Natural killer cell treated with Interleukin-12 subunit alpha and Interleukin-12 subunit beta and Interleukin-15 and Interleukin-18, amount 100 ng/mL, for 72 hours (primary cell): ENCODE measurements at regions not wholly inside any gene's neighbourhood (a gene's known extent, or its start where the extent isn't known, plus 50 kb on each side); places are given as distances from the start of the nearest gene placed in this dataset.

Experiments used
- ATAC-seq, 2 donors: fragments of 150-1000 bp; cut with Tn5 transposase in 1 of 2; sonication (Bioruptor Pico), chemical (Tn5 transposase) in 1 of 2; 2 replicates each; pipeline ENCODE4 v1.10.0; 2021
- DNase-seq: peaks from one replicate; pipeline ENCODE4 v3.0.0; 2022; ENCODE audit warnings: low spot score
- H3K27ac Mint-ChIP-seq, 2 donors: 1 replicate in 1 of 2; 2 replicates in 1 of 2; pipeline ENCODE4 v1.8.0; 2022; ENCODE audit warnings: mixed read lengths in 2 of 2, mild to moderate bottlenecking in 1 of 2, moderate library complexity in 1 of 2
- H3K27me3 Mint-ChIP-seq, 2 donors: 1 replicate in 1 of 2; 2 replicates in 1 of 2; pipeline ENCODE4 v1.8.0; 2022; ENCODE audit warnings: mixed read lengths in 2 of 2
- H3K36me3 Mint-ChIP-seq: one replicate; pipeline ENCODE4 v1.8.0; 2022; ENCODE audit warnings: mixed read lengths
- H3K4me1 Mint-ChIP-seq, 2 donors: 1 replicate in 1 of 2; 2 replicates in 1 of 2; pipeline ENCODE4 v1.8.0; 2022; ENCODE audit warnings: low read depth in 2 of 2, mixed read lengths in 2 of 2, mild to moderate bottlenecking in 1 of 2
- H3K4me3 Mint-ChIP-seq: one replicate; pipeline ENCODE4 v1.8.0; 2022; ENCODE audit warnings: mixed read lengths
- H3K9me3 Mint-ChIP-seq: 2 replicates; pipeline ENCODE4 v1.8.0; 2022; ENCODE audit warnings: mixed read lengths

DNA sequence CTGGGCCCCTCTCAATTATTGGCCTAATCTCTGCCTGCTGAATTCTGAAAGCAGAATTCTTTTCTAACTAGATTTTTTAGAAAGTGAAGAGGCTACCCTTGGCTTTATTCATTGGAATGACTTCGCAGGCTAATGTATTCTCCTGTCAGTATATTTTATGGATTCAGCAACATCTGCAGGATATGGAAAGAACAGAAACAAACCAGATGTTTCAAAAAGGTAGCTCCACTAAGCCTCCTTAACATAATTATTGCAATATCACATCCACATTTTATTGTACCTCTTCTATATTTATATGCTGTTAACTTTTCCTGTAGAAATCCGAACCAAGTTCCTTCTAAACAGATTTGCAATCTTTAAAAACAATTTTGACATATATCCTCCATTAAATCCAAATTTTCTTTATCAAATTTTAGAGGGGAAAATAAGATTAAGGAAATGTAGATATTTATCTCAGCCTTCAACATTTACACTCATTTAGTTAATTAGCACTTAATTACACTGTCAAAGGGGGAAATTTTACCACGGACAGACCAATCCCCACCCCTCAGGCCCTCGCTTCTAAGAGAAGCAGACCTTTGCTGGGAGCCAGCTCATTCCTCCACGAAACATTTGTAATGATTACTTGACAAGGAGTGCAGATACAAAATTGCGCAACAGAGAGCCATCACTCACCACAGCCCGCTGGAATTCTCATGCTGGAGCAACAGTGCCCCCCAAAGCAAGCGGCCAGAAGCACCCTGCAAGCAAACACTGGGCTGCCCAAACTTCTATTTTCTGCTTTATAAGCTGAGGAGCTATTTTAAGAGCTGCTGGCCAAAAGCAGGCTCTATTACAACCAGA is 253.4 kb downstream of the ETAA1 start:
- Mint-ChIP-seq H3K9me3 (no peaks in the 10 kb centered on the region), H3K4me3 (no peak overlapping the region), H3K4me1 (peaks cover 9 to 22% of the 10 kb centered on the region in 2 donors), H3K27ac (peak overlapping the region in 1 of 2 donors; percentile 18), H3K27me3 (no peaks in the 10 kb centered on the region), H3K36me3 (no peaks in the 10 kb centered on the region)
- peak; percentile 68 for DNase-seq
- ATAC-seq = peak in 1 of 2 donors; percentile 73

DNA sequence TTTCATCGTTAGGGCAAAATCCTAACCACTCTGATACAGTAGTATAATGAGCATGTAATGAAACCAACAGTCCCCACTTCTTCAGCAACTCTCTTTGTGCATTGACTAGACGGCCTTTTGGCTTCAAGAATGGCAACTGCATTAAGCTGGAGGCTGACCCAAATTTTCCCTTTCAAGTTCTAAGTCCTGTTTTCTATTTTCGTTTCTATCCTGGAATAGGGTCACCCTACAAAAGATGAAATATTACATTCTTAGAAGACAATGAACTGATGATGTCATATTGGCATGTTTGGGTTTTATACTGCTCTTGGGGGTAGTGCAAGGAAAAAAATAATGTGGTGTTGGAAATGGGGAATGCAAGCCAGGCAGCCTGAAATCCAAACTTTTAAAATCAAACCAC is 254.4 kb downstream of the ETAA1 start:
- DNase-seq = no peak
- H3K36me3 Mint-ChIP-seq = no peaks in the 10 kb centered on the region
- H3K4me3 Mint-ChIP-seq = no peak overlapping the region

GRCh38 chr2:67652679-67653078 is 255.5 kb downstream of the ETAA1 start:
- Mint-ChIP-seq H3K4me1 (peaks cover 9 to 18% of the 10 kb centered on the region in 2 donors), H3K36me3 (no peaks in the 10 kb centered on the region), H3K27me3 (no peaks in the 10 kb centered on the region), H3K9me3 (no peaks in the 10 kb centered on the region), H3K27ac (no peak overlapping the region), H3K4me3 (no peak overlapping the region)
- no peak for ATAC-seq
- DNase-seq = no peak

More for the DNA sequence above, 254.4 kb downstream of the ETAA1 start:
- Mint-ChIP-seq H3K4me1 (peaks cover 9 to 18% of the 10 kb centered on the region in 2 donors), H3K27ac (no peak overlapping the region), H3K27me3 (no peaks in the 10 kb centered on the region), H3K9me3 (no peaks in the 10 kb centered on the region)
- ATAC-seq = no peak

- no peaks in the 10 kb centered on the region for H3K9me3 Mint-ChIP-seq
- no peak for DNase-seq
- H3K4me3 Mint-ChIP-seq = no peak overlapping the region
- no peaks in the 10 kb centered on the region for H3K36me3 Mint-ChIP-seq
- no peak for ATAC-seq
- peaks cover 0 to 12% of the 10 kb centered on the region in 2 donors for H3K4me1 Mint-ChIP-seq
- H3K27me3 Mint-ChIP-seq = peaks cover 0 to 3% of the 10 kb centered on the region in 2 donors
- H3K27ac Mint-ChIP-seq = no peak overlapping the region
Measured at GRCh38 chr2:67656875-67657274, 259.7 kb downstream of the ETAA1 start.

DNA sequence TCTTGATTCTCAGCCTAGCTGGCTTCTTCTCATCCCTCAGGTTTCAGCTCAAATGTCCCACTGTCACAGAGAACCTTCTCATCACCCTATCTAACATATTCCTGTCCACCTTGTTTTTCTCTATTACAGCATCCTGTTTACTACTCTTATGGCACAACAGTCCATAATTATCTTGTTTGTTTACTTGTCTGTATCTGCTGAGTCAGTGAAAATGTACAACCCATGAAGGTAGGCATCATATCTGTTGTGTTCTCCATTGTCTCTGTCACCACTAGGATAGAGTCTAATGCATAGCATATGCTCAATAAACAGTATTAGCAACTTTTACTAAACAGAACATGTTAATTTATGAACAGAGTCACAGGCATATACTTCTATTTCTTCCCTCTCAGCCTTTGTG is 261.7 kb downstream of the ETAA1 start:
- peaks cover 0 to 3% of the 10 kb centered on the region in 2 donors for H3K27me3 Mint-ChIP-seq
- ATAC-seq (no peak), DNase-seq (no peak)
- H3K9me3 Mint-ChIP-seq = no peaks in the 10 kb centered on the region
- H3K27ac Mint-ChIP-seq = no peak overlapping the region
- no peak overlapping the region for H3K4me3 Mint-ChIP-seq
- no peaks in the 10 kb centered on the region for H3K36me3 Mint-ChIP-seq
- H3K4me1 Mint-ChIP-seq = peaks cover 0 to 1% of the 10 kb centered on the region in 2 donors

- ATAC-seq (no peak), DNase-seq (no peak)
- Mint-ChIP-seq H3K36me3 (no peaks in the 10 kb centered on the region), H3K4me1 (no peaks in the 10 kb centered on the region), H3K27ac (no peak overlapping the region), H3K4me3 (no peak overlapping the region), H3K9me3 (no peaks in the 10 kb centered on the region), H3K27me3 (peaks cover 0 to 3% of the 10 kb centered on the region in 2 donors)
Measured at GRCh38 chr2:67660015-67660602, 263.0 kb downstream of the ETAA1 start.

- Mint-ChIP-seq H3K27ac (no peak overlapping the region), H3K4me3 (no peak overlapping the region), H3K27me3 (peaks cover 0 to 3% of the 10 kb centered on the region in 2 donors), H3K36me3 (no peaks in the 10 kb centered on the region), H3K9me3 (no peaks in the 10 kb centered on the region), H3K4me1 (no peaks in the 10 kb centered on the region)
- DNase-seq (no peak), ATAC-seq (no peak)
Measured at GRCh38 chr2:67660871-67661270, 263.7 kb downstream of the ETAA1 start.

DNA sequence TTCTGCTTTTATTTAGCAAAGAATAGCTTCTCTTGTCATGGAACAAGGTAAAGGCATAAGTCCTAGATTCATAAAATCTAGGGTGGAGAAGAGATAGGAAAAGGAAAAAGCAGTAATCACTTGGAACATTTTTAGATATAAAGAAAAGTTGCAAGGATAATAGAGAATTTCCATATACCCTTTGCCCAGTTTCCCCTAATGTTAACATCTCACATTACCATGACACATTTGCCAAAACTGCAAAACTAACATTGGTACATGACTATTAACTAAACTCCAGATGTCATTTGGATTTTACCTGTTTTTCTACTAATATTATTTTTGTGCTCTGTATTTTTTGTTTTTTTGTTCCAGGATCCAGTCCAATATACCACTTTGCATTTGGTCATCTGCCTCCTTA is 265.1 kb downstream of the ETAA1 start:
- DNase-seq (no peak), ATAC-seq (no peak)
- Mint-ChIP-seq H3K36me3 (no peaks in the 10 kb centered on the region), H3K4me3 (no peak overlapping the region), H3K27me3 (peaks cover 0 to 3% of the 10 kb centered on the region in 2 donors), H3K9me3 (no peaks in the 10 kb centered on the region), H3K4me1 (no peaks in the 10 kb centered on the region), H3K27ac (no peak overlapping the region)

DNA sequence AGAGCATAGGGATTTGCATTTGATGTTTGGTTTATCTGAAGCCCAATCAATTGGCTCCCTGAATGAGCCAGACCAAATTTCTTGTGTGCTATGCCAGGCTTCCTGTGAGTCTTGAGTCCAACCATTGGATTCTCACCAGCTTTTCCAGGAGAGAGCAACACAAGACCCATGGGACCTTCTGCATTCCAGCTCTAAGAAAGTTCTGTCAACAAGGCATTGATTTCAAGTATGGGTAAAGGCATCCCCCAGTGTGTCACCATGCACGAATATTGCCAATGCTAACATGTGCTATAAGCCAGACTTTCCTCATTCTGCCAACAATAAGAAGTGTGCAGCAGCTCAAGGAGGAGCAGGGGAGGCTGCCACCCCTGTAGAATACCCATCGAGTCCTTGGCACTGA is 266.6 kb downstream of the ETAA1 start:
- H3K9me3 Mint-ChIP-seq = no peaks in the 10 kb centered on the region
- H3K4me3 Mint-ChIP-seq = no peak overlapping the region
- H3K4me1 Mint-ChIP-seq = no peaks in the 10 kb centered on the region
- H3K36me3 Mint-ChIP-seq = no peaks in the 10 kb centered on the region
- no peak for ATAC-seq
- H3K27ac Mint-ChIP-seq = no peak overlapping the region
- DNase-seq = no peak
- H3K27me3 Mint-ChIP-seq = peaks cover 0 to 3% of the 10 kb centered on the region in 2 donors

DNA sequence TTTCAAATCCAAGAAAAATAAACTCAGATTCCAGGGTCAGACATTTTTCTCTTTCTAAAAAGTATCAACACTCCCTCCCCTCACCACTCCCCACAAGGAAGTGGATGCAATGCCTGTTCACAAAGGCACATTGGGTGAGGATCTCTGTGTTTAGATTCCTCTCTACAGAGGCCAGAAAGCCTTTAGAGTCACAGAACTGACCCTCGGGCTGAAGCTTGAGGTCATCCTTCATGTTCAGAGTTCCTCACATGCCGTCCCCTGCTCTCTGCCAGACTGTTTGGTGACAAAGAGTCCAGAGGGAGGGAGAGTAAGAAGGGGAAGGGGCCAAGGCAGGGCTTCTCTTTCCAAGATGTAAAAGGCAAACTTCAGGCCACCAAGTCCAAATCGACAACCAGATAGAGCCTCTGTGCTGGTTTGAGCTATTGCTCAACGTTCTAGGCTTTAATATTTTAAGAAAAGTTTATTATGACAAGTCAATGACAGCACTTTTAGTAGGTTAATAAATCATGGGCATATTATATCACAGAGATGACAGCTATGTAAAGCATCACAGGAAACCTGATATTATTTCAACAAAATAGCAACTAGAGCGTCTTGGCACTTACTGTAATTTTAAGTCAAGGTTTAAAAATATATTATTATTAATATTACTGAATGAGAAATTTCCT is 269.4 kb downstream of the ETAA1 start:
- DNase-seq (no peak), ATAC-seq (no peak)
- Mint-ChIP-seq H3K4me3 (no peak overlapping the region), H3K27me3 (no peaks in the 10 kb centered on the region), H3K36me3 (no peaks in the 10 kb centered on the region), H3K27ac (no peak overlapping the region), H3K9me3 (no peaks in the 10 kb centered on the region), H3K4me1 (no peaks in the 10 kb centered on the region)

GRCh38 chr2:67667054-67667908 is 270.1 kb downstream of the ETAA1 start:
- Mint-ChIP-seq H3K9me3 (no peaks in the 10 kb centered on the region), H3K4me1 (no peaks in the 10 kb centered on the region), H3K4me3 (no peak overlapping the region), H3K36me3 (no peaks in the 10 kb centered on the region), H3K27ac (no peak overlapping the region), H3K27me3 (no peaks in the 10 kb centered on the region)
- DNase-seq (no peak), ATAC-seq (no peak)

DNA sequence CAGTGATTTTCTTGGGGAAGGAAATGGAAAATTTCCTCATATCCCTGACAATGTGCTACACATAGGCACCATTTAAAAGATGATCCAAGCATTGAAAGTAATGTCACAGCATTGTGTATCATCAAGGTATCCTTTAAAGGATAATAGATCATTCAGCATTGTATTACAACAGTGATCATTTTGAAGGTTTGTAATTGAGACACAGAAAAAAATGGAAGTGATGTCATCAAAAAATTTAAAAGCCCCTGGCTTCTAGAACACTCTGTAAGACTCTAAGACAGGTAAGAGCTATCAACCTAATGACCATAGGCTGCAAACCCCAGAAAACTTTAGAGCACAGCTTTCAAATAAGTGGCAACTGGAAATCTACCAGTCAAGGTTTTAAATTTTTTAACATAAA is 271.4 kb downstream of the ETAA1 start:
- no peak overlapping the region for H3K27ac Mint-ChIP-seq

GRCh38 chr2:67669168-67669567 is 272.0 kb downstream of the ETAA1 start:
- Mint-ChIP-seq H3K27me3 (no peaks in the 10 kb centered on the region), H3K4me1 (no peaks in the 10 kb centered on the region), H3K36me3 (no peaks in the 10 kb centered on the region), H3K27ac (no peak overlapping the region), H3K4me3 (no peak overlapping the region), H3K9me3 (no peaks in the 10 kb centered on the region)
- ATAC-seq = no peak
- no peak for DNase-seq

More for the DNA sequence above, 271.4 kb downstream of the ETAA1 start:
- Mint-ChIP-seq H3K27me3 (no peaks in the 10 kb centered on the region), H3K36me3 (no peaks in the 10 kb centered on the region), H3K9me3 (no peaks in the 10 kb centered on the region), H3K4me3 (no peak overlapping the region), H3K4me1 (no peaks in the 10 kb centered on the region)
- no peak for DNase-seq
- no peak for ATAC-seq
